ENCODE measurements at regions not wholly inside any gene's neighbourhood (a gene's known extent, or its start where the extent isn't known, plus 50 kb on each side); places are given as distances from the start of the nearest gene placed in this dataset.
"Not testable (repeated sequence)": the region's sequence is repeated elsewhere in the genome, so short reads cannot be mapped to it uniquely, and the experiment has no call there.

DNA sequence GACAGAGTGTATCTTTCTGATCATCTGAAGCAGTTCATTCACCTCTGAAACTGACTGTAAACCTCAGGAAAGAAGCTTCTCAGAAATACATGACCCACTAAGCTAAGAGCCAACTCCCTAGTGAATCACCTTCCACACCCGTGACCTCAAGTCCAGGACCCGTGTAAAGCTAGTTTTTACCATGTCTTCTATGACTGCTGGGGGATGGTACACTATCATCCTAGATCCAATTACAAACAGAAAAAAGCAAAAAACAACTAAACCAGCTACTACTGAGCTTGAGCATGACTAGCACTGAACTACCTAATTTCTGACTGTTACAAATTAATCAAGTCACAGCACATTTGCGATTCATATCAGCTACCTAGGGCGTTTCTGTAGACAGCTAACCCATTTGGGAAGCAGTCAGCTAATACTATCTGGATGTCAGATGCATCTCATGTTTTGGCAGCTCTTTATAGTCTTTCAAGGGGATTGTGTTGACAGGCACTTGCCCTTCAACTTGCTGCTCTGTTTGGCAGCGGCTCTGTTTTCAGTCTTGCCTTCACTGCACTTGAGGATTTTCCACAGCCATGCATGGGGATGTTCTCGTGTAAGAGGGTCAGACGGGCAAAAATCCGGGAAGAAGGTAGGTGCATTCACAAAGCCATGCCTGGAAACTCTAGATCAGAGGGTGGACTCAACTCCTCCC, 350.3 kb downstream of the ANAPC1 start:
- not testable (repeated sequence) for TF ChIP-seq CTCF (IDR thresholded peaks at IDR 0.05; ENCODE audit: insufficient read depth, low read length); REST (IDR thresholded peaks at IDR 0.05; ENCODE audit: insufficient replicate concordance, low read depth); POLR2AphosphoS5 (IDR thresholded peaks at IDR 0.05; ENCODE audit: low read depth); GABPA (IDR thresholded peaks at IDR 0.05; ENCODE audit: low read depth)
